22Rv1 (cell line): ENCODE measurements at regions not wholly inside any gene's neighbourhood (a gene's known extent, or its start where the extent isn't known, plus 50 kb on each side); places are given as distances from the start of the nearest gene placed in this dataset.

Source experiments
- H3K27ac ChIP-seq: fragments of 450-650 bp; 2 replicates; pipeline ENCODE4 v1.5.1; 2017
- CTCF ChIP-seq: fragments of 450-650 bp; IDR thresholded peaks from 2 replicates; pipeline ENCODE4 v1.5.1; 2017; ENCODE audit warnings: mild to moderate bottlenecking
- ZFX ChIP-seq: fragments of 450-650 bp; IDR thresholded peaks from 2 replicates; pipeline ENCODE4 v1.6.1; 2017; ENCODE audit warnings: antibody characterized with exemption, borderline replicate concordance

GRCh38 chr16:26959416-26960009 lies 107.2 kb upstream of the C16orf82 start:
- no peak for TF ChIP-seq ZFX
- TF ChIP-seq CTCF: no peak
- H3K27ac ChIP-seq: no peak overlapping the region

- H3K27ac ChIP-seq: no peak overlapping the region
- no peak for TF ChIP-seq ZFX
- TF ChIP-seq CTCF: no peak
Observed at GRCh38 chr16:26961459-26961858, 105.3 kb upstream of the C16orf82 start.

- TF ChIP-seq ZFX: no peak
- TF ChIP-seq CTCF: peak; percentile 66
- no peak overlapping the region for H3K27ac ChIP-seq
Observed at GRCh38 chr16:26963109-26963508, 103.6 kb upstream of the C16orf82 start.

GRCh38 chr16:26969589-26970231 lies 97.0 kb upstream of the C16orf82 start:
- no peak overlapping the region for H3K27ac ChIP-seq
- TF ChIP-seq CTCF: no peak
- no peak for TF ChIP-seq ZFX

- H3K27ac ChIP-seq: no peak overlapping the region
- TF ChIP-seq ZFX (no peak), CTCF (no peak)
Observed at GRCh38 chr16:26970292-26970691, 96.4 kb upstream of the C16orf82 start.

- no peak for TF ChIP-seq ZFX
- TF ChIP-seq CTCF: no peak
- H3K27ac ChIP-seq: no peak overlapping the region
Observed at GRCh38 chr16:26976873-26977272, 89.9 kb upstream of the C16orf82 start.

- TF ChIP-seq CTCF (no peak), ZFX (no peak)
- no peak overlapping the region for H3K27ac ChIP-seq
Observed at GRCh38 chr16:26981266-26981938, 85.3 kb upstream of the C16orf82 start.
